ENCODE measurements at regions not wholly inside any gene's neighbourhood (a gene's known extent, or its start where the extent isn't known, plus 50 kb on each side); places are given as distances from the start of the nearest gene placed in this dataset.
"Not testable (repeated sequence)": the region's sequence is repeated elsewhere in the genome, so short reads cannot be mapped to it uniquely, and the experiment has no call there.

DNA sequence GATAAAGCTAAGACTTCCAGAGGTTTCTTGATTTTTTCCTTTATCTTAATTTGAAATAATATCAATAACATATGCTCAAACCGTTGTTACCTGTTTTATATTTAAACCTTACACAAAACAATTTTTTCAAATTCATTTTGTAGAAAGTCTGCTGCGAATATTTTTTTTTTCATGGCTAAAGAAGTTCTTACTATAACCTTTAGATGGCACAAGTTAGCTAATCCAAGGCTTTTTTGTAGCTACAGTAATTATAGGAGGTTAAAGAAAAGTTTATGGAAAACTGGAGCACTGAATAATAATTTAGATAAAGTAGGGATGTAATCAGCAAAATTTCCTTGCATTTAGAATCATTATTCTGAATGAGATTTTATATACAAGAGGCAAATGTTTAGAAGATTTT is 78.0 kb upstream of the PNPT1 start:
- DNase-seq (ENCODE audit: low read depth) = peak; percentile 33

- DNase-seq (ENCODE audit: low read depth) = no peak
Observed at GRCh38 chr2:55768991-55769390, 75.3 kb upstream of the PNPT1 start.

DNA sequence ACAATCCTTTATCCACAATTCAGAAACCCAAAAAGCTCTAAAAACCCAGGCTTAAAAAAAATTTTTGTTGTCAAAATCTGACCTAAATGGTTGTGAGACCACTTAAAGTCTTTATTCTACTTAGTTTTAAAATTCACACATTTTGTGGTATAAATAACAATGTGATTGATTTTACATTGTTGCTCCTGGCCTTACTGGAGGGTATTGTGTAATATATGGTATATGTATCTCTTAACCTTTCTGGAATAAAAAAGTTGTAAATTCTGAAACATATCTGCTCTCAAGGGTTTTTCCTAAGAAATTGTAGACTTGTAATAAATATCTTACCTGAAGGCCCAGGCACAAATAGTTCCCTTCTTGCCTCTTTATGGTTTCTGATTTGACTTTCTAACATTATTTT is 73.3 kb upstream of the PNPT1 start:
- no peak for DNase-seq (ENCODE audit: low read depth)

- not testable (repeated sequence) for DNase-seq (ENCODE audit: low read depth)
Observed at GRCh38 chr2:55765708-55766107, 72.1 kb upstream of the PNPT1 start.

GRCh38 chr2:55763721-55764120 is 70.1 kb upstream of the PNPT1 start:
- DNase-seq (ENCODE audit: low read depth) = no peak

DNA sequence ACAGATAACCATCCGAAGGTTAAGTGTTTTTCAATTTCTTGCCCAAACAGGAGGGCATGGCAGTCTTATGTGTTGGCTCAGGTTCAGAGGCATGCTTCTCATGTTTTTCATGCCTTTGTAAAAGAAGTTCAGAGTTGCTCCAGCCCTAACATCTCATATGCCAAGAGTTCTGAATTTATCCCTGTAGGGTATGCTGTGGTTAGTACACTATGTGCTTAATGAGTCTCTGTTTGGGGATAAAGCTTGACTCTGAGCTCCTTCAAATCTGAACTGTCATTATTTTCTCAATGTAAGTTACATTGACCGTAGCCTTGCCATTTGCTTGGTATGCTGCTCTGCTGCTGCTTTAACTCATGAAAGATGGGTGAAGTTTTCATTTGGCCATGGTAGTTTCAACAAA is 67.9 kb upstream of the PNPT1 start:
- no peak for DNase-seq (ENCODE audit: low read depth)

DNA sequence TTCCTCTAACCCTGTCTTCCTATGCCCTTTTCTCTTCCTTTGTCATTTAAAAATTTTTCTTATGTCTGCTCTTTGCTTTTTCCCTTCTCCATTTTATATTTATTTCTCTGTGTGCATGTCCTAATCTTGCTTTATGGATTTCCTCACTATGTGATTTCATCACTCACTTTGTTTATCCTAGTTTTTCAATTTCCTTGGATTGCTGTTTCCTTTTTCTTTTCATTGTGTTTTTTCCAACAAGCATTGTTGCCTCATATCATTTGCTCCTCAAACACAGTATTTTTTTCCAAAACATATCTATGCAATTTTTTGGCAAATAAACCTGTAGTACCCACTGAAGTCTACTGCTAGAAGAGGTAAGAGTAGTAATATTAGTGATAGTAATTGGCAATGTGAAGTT is 67.4 kb upstream of the PNPT1 start:
- DNase-seq (ENCODE audit: low read depth) = no peak

DNA sequence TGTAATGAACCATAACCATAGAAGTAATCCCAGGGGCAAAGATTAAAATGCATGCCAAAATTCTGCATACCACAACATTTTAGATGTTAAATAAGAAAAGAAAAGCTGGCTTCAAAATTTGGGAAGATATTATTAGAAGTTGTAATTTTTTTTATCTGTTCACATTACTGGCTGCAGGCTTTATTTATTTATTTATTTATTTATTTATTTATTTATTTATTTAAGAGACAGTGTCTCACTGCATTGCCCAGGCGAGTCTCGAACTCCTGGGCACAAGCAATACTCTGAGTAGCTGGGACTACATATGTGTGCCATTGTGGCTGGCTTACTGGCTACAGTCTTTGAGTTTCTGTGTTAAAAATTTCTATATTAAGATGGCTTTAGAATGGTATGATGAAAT is 66.5 kb upstream of the PNPT1 start:
- no peak for DNase-seq (ENCODE audit: low read depth)

GRCh38 chr2:55759271-55759921 is 65.8 kb upstream of the PNPT1 start:
- DNase-seq (ENCODE audit: low read depth) = no peak

DNA sequence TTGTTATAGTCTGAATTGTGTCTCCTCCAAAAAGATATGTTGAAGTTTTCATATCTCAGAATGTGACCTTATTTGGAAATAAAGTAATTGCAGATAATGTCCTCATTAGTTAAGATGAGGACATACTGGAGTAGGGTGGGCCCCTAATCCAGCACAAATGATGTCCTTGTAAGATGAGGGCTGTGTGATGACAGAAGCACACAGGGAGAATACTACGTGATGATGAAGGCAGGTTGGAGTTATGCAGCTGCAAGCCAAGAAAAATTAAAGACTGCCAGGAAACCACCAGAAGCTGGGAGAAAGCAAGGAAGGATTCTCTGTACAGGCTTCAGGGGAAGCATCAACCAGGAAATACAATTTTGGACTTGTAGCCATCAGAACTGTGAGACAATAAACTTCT is 58.3 kb upstream of the PNPT1 start:
- peak; percentile 6 for DNase-seq (ENCODE audit: low read depth)

GRCh38 chr2:55743583-55743982 is 49.9 kb upstream of the PNPT1 start:
- DNase-seq (ENCODE audit: low read depth) = peak; percentile 46
